Stomach (tissue), 4 donors: ENCODE measurements at regions not wholly inside any gene's neighbourhood (a gene's known extent, or its start where the extent isn't known, plus 50 kb on each side); places are given as distances from the start of the nearest gene placed in this dataset.

ENCODE experiments used
- EP300 ChIP-seq: sonication (generic); formaldehyde crosslinking; IDR thresholded peaks from one replicate; pipeline ENCODE4 v1.6.1; 2017; ENCODE audit warnings: antibody characterized with exemption
- POLR2A ChIP-seq, 4 donors: fragments of 450-650 bp; IDR thresholded peaks; one replicate each; pipeline ENCODE4 v1.6.1; 2016; ENCODE audit warnings: antibody characterized with exemption in 4 of 4, control low read depth in 2 of 4, mild to moderate bottlenecking in 1 of 4, moderate library complexity in 1 of 4
- POLR2AphosphoS5 ChIP-seq, 3 donors: sonication (generic); formaldehyde crosslinking; IDR thresholded peaks; one replicate each; pipeline ENCODE4 v1.6.1; 2016; ENCODE audit warnings: antibody characterized with exemption in 3 of 3
- TF ChIP-seq, protein P1 (sequence below), 7 experiments: fragments of 450-650 bp in 4 of 7; fragments of 200-600 bp in 3 of 7; sonication (generic) in 3 of 7; IDR thresholded peaks; one replicate each; pipeline ENCODE4 v1.5.1; 2016 to 2019; ENCODE audit warnings: antibody characterized with exemption in 7 of 7, control low read depth in 2 of 7, mild to moderate bottlenecking in 1 of 7

DNA sequence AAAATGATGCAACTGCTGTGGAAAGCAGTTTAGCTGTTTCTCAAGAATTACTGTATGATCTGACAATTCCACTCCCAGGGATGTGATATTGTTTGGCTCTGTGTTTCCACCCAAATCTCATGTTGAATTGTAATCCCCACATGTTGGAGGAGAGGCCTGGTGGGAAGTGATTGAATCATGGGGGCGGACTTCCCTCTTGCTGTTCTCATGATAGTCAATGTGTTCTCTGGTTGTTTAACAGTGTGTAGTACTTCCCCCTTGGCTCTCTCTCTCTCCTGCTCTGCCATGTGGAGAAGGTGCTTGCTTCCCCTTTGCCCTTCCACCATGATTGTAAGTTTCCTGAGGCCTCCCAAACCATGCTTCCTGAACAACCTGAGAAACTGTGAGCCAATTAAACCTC lies 93.4 kb upstream of the CPM start:
- TF ChIP-seq, protein P1, sequence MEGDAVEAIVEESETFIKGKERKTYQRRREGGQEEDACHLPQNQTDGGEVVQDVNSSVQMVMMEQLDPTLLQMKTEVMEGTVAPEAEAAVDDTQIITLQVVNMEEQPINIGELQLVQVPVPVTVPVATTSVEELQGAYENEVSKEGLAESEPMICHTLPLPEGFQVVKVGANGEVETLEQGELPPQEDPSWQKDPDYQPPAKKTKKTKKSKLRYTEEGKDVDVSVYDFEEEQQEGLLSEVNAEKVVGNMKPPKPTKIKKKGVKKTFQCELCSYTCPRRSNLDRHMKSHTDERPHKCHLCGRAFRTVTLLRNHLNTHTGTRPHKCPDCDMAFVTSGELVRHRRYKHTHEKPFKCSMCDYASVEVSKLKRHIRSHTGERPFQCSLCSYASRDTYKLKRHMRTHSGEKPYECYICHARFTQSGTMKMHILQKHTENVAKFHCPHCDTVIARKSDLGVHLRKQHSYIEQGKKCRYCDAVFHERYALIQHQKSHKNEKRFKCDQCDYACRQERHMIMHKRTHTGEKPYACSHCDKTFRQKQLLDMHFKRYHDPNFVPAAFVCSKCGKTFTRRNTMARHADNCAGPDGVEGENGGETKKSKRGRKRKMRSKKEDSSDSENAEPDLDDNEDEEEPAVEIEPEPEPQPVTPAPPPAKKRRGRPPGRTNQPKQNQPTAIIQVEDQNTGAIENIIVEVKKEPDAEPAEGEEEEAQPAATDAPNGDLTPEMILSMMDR (IDR thresholded peaks at IDR 0.05) = no peak
- no peak for TF ChIP-seq POLR2A (IDR thresholded peaks at IDR 0.05)
- no peak for TF ChIP-seq EP300
- no peak for TF ChIP-seq POLR2AphosphoS5 (IDR thresholded peaks at IDR 0.05)
